ENCODE measurements at regions not wholly inside any gene's neighbourhood (a gene's known extent, or its start where the extent isn't known, plus 50 kb on each side); places are given as distances from the start of the nearest gene placed in this dataset.

- no peaks in the 10 kb centered on the region for H3K27me3 ChIP-seq (replicated peaks in 1 of 2; ENCODE audit: control insufficient read depth in 2 of 2, extremely low read depth in 1 of 2, insufficient read depth in 2 of 2, low read length in 1 of 2)
- WGBS (ENCODE audit: insufficient coverage) = no CpG with 5 or more reads among the region's 1 CpG
- ChIA-PET CTCF (no interaction called here), POLR2A (no interaction called here)
- Mint-ChIP-seq H3K27me3 (peaks cover 12 to 21% of the 10 kb centered on the region in 2 donors), H3K4me3 (no peak overlapping the region), H3K36me3 (no peaks in the 10 kb centered on the region), H3K9me3 (no peaks in the 10 kb centered on the region), H3K27ac (no peak overlapping the region), H3K4me1 (no peaks in the 10 kb centered on the region)
- H3K4me1 ChIP-seq (ENCODE audit: control insufficient read depth in 1 of 2, extremely low read depth in 1 of 2, insufficient read depth in 2 of 2, low read length in 2 of 2) = no peaks in the 10 kb centered on the region
- H3K27ac ChIP-seq (ENCODE audit: low read length) = no peak overlapping the region
- no peaks in the 10 kb centered on the region for H3K9me3 ChIP-seq
- no peak overlapping the region for H3K4me3 ChIP-seq (ENCODE audit: control insufficient read depth in 1 of 2, extremely low read depth in 1 of 2, low read length in 1 of 2)
- DNase-seq = no peak
- H3K36me3 ChIP-seq (ENCODE audit: control insufficient read depth in 2 of 2, extremely low read depth in 1 of 2, insufficient read depth in 1 of 2, low read length in 1 of 2) = no peaks in the 10 kb centered on the region
- ATAC-seq (replicated peaks in 1 of 4) = no peak
These were observed 102.0 kb upstream of the USP38 start for GRCh38 chr4:143082701-143083100.

GRCh38 chr4:143083756-143084472, 100.8 kb upstream of the USP38 start:
- Mint-ChIP-seq H3K36me3 (no peaks in the 10 kb centered on the region), H3K9me3 (no peaks in the 10 kb centered on the region), H3K27ac (no peak overlapping the region), H3K4me3 (no peak overlapping the region), H3K27me3 (peaks cover 12 to 16% of the 10 kb centered on the region in 2 donors), H3K4me1 (no peaks in the 10 kb centered on the region)
- H3K27me3 ChIP-seq (replicated peaks in 1 of 2; ENCODE audit: control insufficient read depth in 2 of 2, extremely low read depth in 1 of 2, insufficient read depth in 2 of 2, low read length in 1 of 2) = no peaks in the 10 kb centered on the region
- H3K4me1 ChIP-seq (ENCODE audit: control insufficient read depth in 1 of 2, extremely low read depth in 1 of 2, insufficient read depth in 2 of 2, low read length in 2 of 2) = no peaks in the 10 kb centered on the region
- POLR2A ChIA-PET = no interaction called here
- no peak overlapping the region for H3K27ac ChIP-seq (ENCODE audit: low read length)
- CTCF ChIA-PET = no interaction called here
- H3K4me3 ChIP-seq (ENCODE audit: control insufficient read depth in 1 of 2, extremely low read depth in 1 of 2, low read length in 1 of 2) = no peak overlapping the region
- no peaks in the 10 kb centered on the region for H3K9me3 ChIP-seq
- no peaks in the 10 kb centered on the region for H3K36me3 ChIP-seq (ENCODE audit: control insufficient read depth in 2 of 2, extremely low read depth in 1 of 2, insufficient read depth in 1 of 2, low read length in 1 of 2)
- WGBS (ENCODE audit: insufficient coverage) = 75% methylated on average over 1 of the region's 2 CpGs
- DNase-seq (no peak), ATAC-seq (replicated peaks in 1 of 4) (no peak)

GRCh38 chr4:143084566-143084965, 100.2 kb upstream of the USP38 start:
- ATAC-seq (replicated peaks in 1 of 4) (no peak), DNase-seq (no peak)
- no peaks in the 10 kb centered on the region for H3K9me3 ChIP-seq
- H3K27ac ChIP-seq (ENCODE audit: low read length) = no peak overlapping the region
- no peaks in the 10 kb centered on the region for H3K4me1 ChIP-seq (ENCODE audit: control insufficient read depth in 1 of 2, extremely low read depth in 1 of 2, insufficient read depth in 2 of 2, low read length in 2 of 2)
- no peaks in the 10 kb centered on the region for H3K36me3 Mint-ChIP-seq
- no CpG with 5 or more reads among the region's 1 CpG for WGBS (ENCODE audit: insufficient coverage)
- no peaks in the 10 kb centered on the region for H3K36me3 ChIP-seq (ENCODE audit: control insufficient read depth in 2 of 2, extremely low read depth in 1 of 2, insufficient read depth in 1 of 2, low read length in 1 of 2)
- no peak overlapping the region for H3K4me3 ChIP-seq (ENCODE audit: control insufficient read depth in 1 of 2, extremely low read depth in 1 of 2, low read length in 1 of 2)
- ChIA-PET POLR2A (no interaction called here), CTCF (no interaction called here)
- no peak overlapping the region for H3K27ac Mint-ChIP-seq
- no peaks in the 10 kb centered on the region for H3K4me1 Mint-ChIP-seq
- H3K9me3 Mint-ChIP-seq = no peaks in the 10 kb centered on the region
- no peak overlapping the region for H3K4me3 Mint-ChIP-seq
- H3K27me3 ChIP-seq (replicated peaks in 1 of 2; ENCODE audit: control insufficient read depth in 2 of 2, extremely low read depth in 1 of 2, insufficient read depth in 2 of 2, low read length in 1 of 2) = no peaks in the 10 kb centered on the region
- peaks cover 9 to 14% of the 10 kb centered on the region in 2 donors for H3K27me3 Mint-ChIP-seq

GRCh38 chr4:143085224-143085623, 99.5 kb upstream of the USP38 start:
- H3K9me3 ChIP-seq = no peaks in the 10 kb centered on the region
- Mint-ChIP-seq H3K27ac (no peak overlapping the region), H3K9me3 (no peaks in the 10 kb centered on the region), H3K4me3 (no peak overlapping the region), H3K4me1 (no peaks in the 10 kb centered on the region), H3K27me3 (peaks cover 4 to 8% of the 10 kb centered on the region in 2 donors), H3K36me3 (no peaks in the 10 kb centered on the region)
- ChIA-PET POLR2A (interaction anchor here in 1 of 2 donors (0.6 kb wide), 1 partner anchor 71 kb away, joined by 3 read pairs; no protein-coding TSS in a partner anchor), CTCF (no interaction called here)
- no peak overlapping the region for H3K27ac ChIP-seq (ENCODE audit: low read length)
- H3K4me1 ChIP-seq (ENCODE audit: control insufficient read depth in 1 of 2, extremely low read depth in 1 of 2, insufficient read depth in 2 of 2, low read length in 2 of 2) = no peaks in the 10 kb centered on the region
- ATAC-seq (replicated peaks in 1 of 4) (no peak), DNase-seq (no peak)
- H3K27me3 ChIP-seq (replicated peaks in 1 of 2; ENCODE audit: control insufficient read depth in 2 of 2, extremely low read depth in 1 of 2, insufficient read depth in 2 of 2, low read length in 1 of 2) = no peaks in the 10 kb centered on the region
- H3K4me3 ChIP-seq (ENCODE audit: control insufficient read depth in 1 of 2, extremely low read depth in 1 of 2, low read length in 1 of 2) = no peak overlapping the region
- WGBS (ENCODE audit: insufficient coverage) = no CpG with 5 or more reads among the region's 2 CpGs
- no peaks in the 10 kb centered on the region for H3K36me3 ChIP-seq (ENCODE audit: control insufficient read depth in 2 of 2, extremely low read depth in 1 of 2, insufficient read depth in 1 of 2, low read length in 1 of 2)

- Mint-ChIP-seq H3K4me1 (no peaks in the 10 kb centered on the region), H3K36me3 (no peaks in the 10 kb centered on the region), H3K4me3 (no peak overlapping the region), H3K27ac (no peak overlapping the region), H3K27me3 (peaks cover 4 to 8% of the 10 kb centered on the region in 2 donors), H3K9me3 (no peaks in the 10 kb centered on the region)
- H3K4me3 ChIP-seq (ENCODE audit: control insufficient read depth in 1 of 2, extremely low read depth in 1 of 2, low read length in 1 of 2) = no peak overlapping the region
- H3K9me3 ChIP-seq = no peaks in the 10 kb centered on the region
- H3K27ac ChIP-seq (ENCODE audit: low read length) = no peak overlapping the region
- no peaks in the 10 kb centered on the region for H3K4me1 ChIP-seq (ENCODE audit: control insufficient read depth in 1 of 2, extremely low read depth in 1 of 2, insufficient read depth in 2 of 2, low read length in 2 of 2)
- ChIA-PET CTCF (no interaction called here), POLR2A (interaction anchor here in 1 of 2 donors (0.6 kb wide), 1 partner anchor 71 kb away, joined by 3 read pairs; no protein-coding TSS in a partner anchor)
- no peak for ATAC-seq (replicated peaks in 1 of 4)
- H3K36me3 ChIP-seq (ENCODE audit: control insufficient read depth in 2 of 2, extremely low read depth in 1 of 2, insufficient read depth in 1 of 2, low read length in 1 of 2) = no peaks in the 10 kb centered on the region
- no peak for DNase-seq
- H3K27me3 ChIP-seq (replicated peaks in 1 of 2; ENCODE audit: control insufficient read depth in 2 of 2, extremely low read depth in 1 of 2, insufficient read depth in 2 of 2, low read length in 1 of 2) = no peaks in the 10 kb centered on the region
These were observed 99.1 kb upstream of the USP38 start for GRCh38 chr4:143085659-143086058.

- no peak overlapping the region for H3K27ac Mint-ChIP-seq
- no peak overlapping the region for H3K4me3 Mint-ChIP-seq
- no peaks in the 10 kb centered on the region for H3K4me1 Mint-ChIP-seq
- no peaks in the 10 kb centered on the region for H3K27me3 Mint-ChIP-seq
- Histone ChIP-seq H3K36me3 (ENCODE audit: control insufficient read depth in 2 of 2, extremely low read depth in 1 of 2, insufficient read depth in 1 of 2, low read length in 1 of 2) (no peaks in the 10 kb centered on the region), H3K9me3 (no peaks in the 10 kb centered on the region), H3K4me1 (ENCODE audit: control insufficient read depth in 1 of 2, extremely low read depth in 1 of 2, insufficient read depth in 2 of 2, low read length in 2 of 2) (no peaks in the 10 kb centered on the region), H3K4me3 (ENCODE audit: control insufficient read depth in 1 of 2, extremely low read depth in 1 of 2, low read length in 1 of 2) (no peak overlapping the region), H3K27ac (ENCODE audit: low read length) (no peak overlapping the region), H3K27me3 (replicated peaks in 1 of 2; ENCODE audit: control insufficient read depth in 2 of 2, extremely low read depth in 1 of 2, insufficient read depth in 2 of 2, low read length in 1 of 2) (no peaks in the 10 kb centered on the region)
- DNase-seq (no peak), ATAC-seq (replicated peaks in 1 of 4) (no peak)
- no peaks in the 10 kb centered on the region for H3K36me3 Mint-ChIP-seq
- ChIA-PET POLR2A (no interaction called here), CTCF (no interaction called here)
- H3K9me3 Mint-ChIP-seq = no peaks in the 10 kb centered on the region
These were observed 95.4 kb upstream of the USP38 start for GRCh38 chr4:143089291-143089690.

GRCh38 chr4:143089847-143090246, 94.9 kb upstream of the USP38 start:
- Histone ChIP-seq H3K4me3 (ENCODE audit: control insufficient read depth in 1 of 2, extremely low read depth in 1 of 2, low read length in 1 of 2) (no peak overlapping the region), H3K27ac (ENCODE audit: low read length) (no peak overlapping the region), H3K36me3 (ENCODE audit: control insufficient read depth in 2 of 2, extremely low read depth in 1 of 2, insufficient read depth in 1 of 2, low read length in 1 of 2) (no peaks in the 10 kb centered on the region), H3K4me1 (ENCODE audit: control insufficient read depth in 1 of 2, extremely low read depth in 1 of 2, insufficient read depth in 2 of 2, low read length in 2 of 2) (no peaks in the 10 kb centered on the region), H3K9me3 (no peaks in the 10 kb centered on the region), H3K27me3 (replicated peaks in 1 of 2; ENCODE audit: control insufficient read depth in 2 of 2, extremely low read depth in 1 of 2, insufficient read depth in 2 of 2, low read length in 1 of 2) (no peaks in the 10 kb centered on the region)
- DNase-seq (no peak), ATAC-seq (replicated peaks in 1 of 4) (no peak)
- H3K4me3 Mint-ChIP-seq = no peak overlapping the region
- no peaks in the 10 kb centered on the region for H3K36me3 Mint-ChIP-seq
- H3K9me3 Mint-ChIP-seq = no peaks in the 10 kb centered on the region
- no peaks in the 10 kb centered on the region for H3K27me3 Mint-ChIP-seq
- H3K4me1 Mint-ChIP-seq = no peaks in the 10 kb centered on the region
- ChIA-PET POLR2A (no interaction called here), CTCF (interaction anchor here in 1 of 2 donors (0.6 kb wide), 1 partner anchor 1784 kb away, joined by 3 read pairs; no protein-coding TSS in a partner anchor)
- no peak overlapping the region for H3K27ac Mint-ChIP-seq
